H9 (cell line): ENCODE measurements at regions not wholly inside any gene's neighbourhood (a gene's known extent, or its start where the extent isn't known, plus 50 kb on each side); places are given as distances from the start of the nearest gene placed in this dataset.

Experiments
- DNase-seq: peaks from one replicate; pipeline ENCODE4 v3.0.0-alpha.2; 2017
- H2AFZ ChIP-seq: one replicate; pipeline ENCODE4 v1.6.1; 2013; ENCODE audit warnings: mild to moderate bottlenecking, low read length, control low read depth, moderate library complexity
- H2AK5ac ChIP-seq: 2 replicates; pipeline ENCODE4 v1.6.1; 2013; ENCODE audit warnings: low read length, control low read depth, mixed read lengths; ENCODE audit not compliant: insufficient read length
- H2BK120ac ChIP-seq: one replicate; pipeline ENCODE4 v1.6.1; 2013; ENCODE audit warnings: low read depth, mild to moderate bottlenecking, low read length, control low read depth, inconsistent platforms; ENCODE audit not compliant: poor library complexity, severe bottlenecking
- H2BK12ac ChIP-seq: 2 replicates; pipeline ENCODE4 v1.6.1; 2013; ENCODE audit warnings: low read length, control low read depth, mixed read lengths, low read depth; ENCODE audit not compliant: insufficient read length
- H2BK15ac ChIP-seq: 2 replicates; pipeline ENCODE4 v1.6.1; 2013; ENCODE audit warnings: low read depth, low read length, control low read depth
- H2BK20ac ChIP-seq: one replicate; pipeline ENCODE4 v1.6.1; 2013; ENCODE audit warnings: low read depth, mild to moderate bottlenecking, low read length, control low read depth, inconsistent platforms; ENCODE audit not compliant: poor library complexity, severe bottlenecking
- H2BK5ac ChIP-seq: 2 replicates; pipeline ENCODE4 v1.6.1; 2013; ENCODE audit warnings: low read length, control low read depth, mixed read lengths; ENCODE audit not compliant: insufficient read length
- H3K14ac ChIP-seq: 2 replicates; pipeline ENCODE4 v1.6.1; 2013; ENCODE audit warnings: low read length, control low read depth; ENCODE audit not compliant: insufficient read depth
- H3K18ac ChIP-seq: 2 replicates; pipeline ENCODE4 v1.6.1; 2013; ENCODE audit warnings: low read depth, mild to moderate bottlenecking, mixed read lengths, low read length, control low read depth; ENCODE audit not compliant: insufficient read length
- H3K23ac ChIP-seq: 2 replicates; pipeline ENCODE4 v1.6.1; 2013; ENCODE audit warnings: low read length, control low read depth, mixed read lengths, low read depth; ENCODE audit not compliant: insufficient read length
- H3K23me2 ChIP-seq: 2 replicates; pipeline ENCODE4 v1.6.1; 2013; ENCODE audit warnings: low read depth, mild to moderate bottlenecking, mixed read lengths, low read length, control low read depth; ENCODE audit not compliant: insufficient read length, poor library complexity, severe bottlenecking
- H3K27ac ChIP-seq: 2 replicates; pipeline ENCODE4 v1.5.1; 2013; ENCODE audit warnings: low read length, control low read depth, mixed read lengths, low read depth; ENCODE audit not compliant: insufficient read length
- H3K27me3 ChIP-seq: 2 replicates; pipeline ENCODE4 v1.6.1; 2013; ENCODE audit warnings: low read length, control low read depth, inconsistent platforms; ENCODE audit not compliant: insufficient read depth
- H3K4ac ChIP-seq: 2 replicates; pipeline ENCODE4 v1.6.1; 2013; ENCODE audit warnings: low read depth, mild to moderate bottlenecking, control low read depth, inconsistent platforms, low read length, moderate library complexity
- H3K4me1 ChIP-seq: 2 replicates; pipeline ENCODE4 v1.6.1; 2013; ENCODE audit warnings: low read length, control low read depth, inconsistent platforms; ENCODE audit not compliant: insufficient read depth
- H3K4me2 ChIP-seq: 2 replicates; pipeline ENCODE4 v1.6.1; 2013; ENCODE audit warnings: low read length, control low read depth, mixed read lengths; ENCODE audit not compliant: insufficient read length, insufficient read depth
- H3K56ac ChIP-seq: 2 replicates; pipeline ENCODE4 v1.6.1; 2013; ENCODE audit warnings: low read depth, mild to moderate bottlenecking, mixed read lengths, low read length, control low read depth; ENCODE audit not compliant: insufficient read length
- H3K79me1 ChIP-seq: 2 replicates; pipeline ENCODE4 v1.6.1; 2013; ENCODE audit warnings: low read depth, mild to moderate bottlenecking, moderate library complexity, low read length, control low read depth, inconsistent platforms; ENCODE audit not compliant: insufficient read depth, poor library complexity, severe bottlenecking
- H3K79me2 ChIP-seq: 2 replicates; pipeline ENCODE4 v1.6.1; 2013; ENCODE audit warnings: low read length, control low read depth, inconsistent platforms; ENCODE audit not compliant: insufficient read depth
- H3K9ac ChIP-seq: 2 replicates; pipeline ENCODE4 v1.6.1; 2013; ENCODE audit warnings: low read length, control low read depth, mixed read lengths; ENCODE audit not compliant: insufficient read length; ENCODE audit errors: extremely low read depth
- H3K9me3 ChIP-seq: one replicate; pipeline ENCODE4 v1.6.1; 2013; ENCODE audit warnings: low read depth, low read length, inconsistent platforms; ENCODE audit not compliant: control insufficient read depth
- H3T11ph ChIP-seq: one replicate; pipeline ENCODE4 v1.6.1; 2013; ENCODE audit warnings: mild to moderate bottlenecking, low read length, control low read depth, inconsistent platforms
- H4K20me1 ChIP-seq: one replicate; pipeline ENCODE4 v1.6.1; 2013; ENCODE audit not compliant: control insufficient read depth, insufficient read length, insufficient read depth
- H4K5ac ChIP-seq: 2 replicates; pipeline ENCODE4 v1.6.1; 2013; ENCODE audit warnings: low read depth, mild to moderate bottlenecking, mixed read lengths, low read length, control low read depth; ENCODE audit not compliant: insufficient read length
- H4K8ac ChIP-seq: replicated peaks from 2 replicates; pipeline ENCODE4 v1.6.1; 2013; ENCODE audit warnings: low read length, control low read depth, mixed read lengths, low read depth; ENCODE audit not compliant: insufficient read length
- H4K91ac ChIP-seq: 2 replicates; pipeline ENCODE4 v1.6.1; 2013; ENCODE audit warnings: low read depth, mild to moderate bottlenecking, moderate library complexity, mixed read lengths, low read length, control low read depth; ENCODE audit not compliant: insufficient read length
- H3K27ac Mint-ChIP-seq, 3 experiments: 2 replicates in 2 of 3; 3 replicates in 1 of 3; pipeline ENCODE4 v1.8.0; 2020 to 2021; ENCODE audit warnings: mixed read lengths in 3 of 3, mild to moderate bottlenecking in 1 of 3, moderate library complexity in 1 of 3
- H3K27me3 Mint-ChIP-seq: 2 replicates; pipeline ENCODE4 v1.8.0; 2021; ENCODE audit warnings: low read depth, mild to moderate bottlenecking, moderate library complexity, mixed read lengths
- H3K36me3 Mint-ChIP-seq, 3 experiments: 2 replicates in 2 of 3; 3 replicates in 1 of 3; pipeline ENCODE4 v1.8.0; 2020 to 2021; ENCODE audit warnings: low read depth in 3 of 3, mixed read lengths in 3 of 3; ENCODE audit not compliant: insufficient read depth in 1 of 3
- H3K4me1 Mint-ChIP-seq, 2 experiments: 2 replicates each; pipeline ENCODE4 v1.8.0; 2020; ENCODE audit warnings: mixed read lengths in 2 of 2
- H3K4me3 Mint-ChIP-seq, 2 experiments: 2 replicates in 1 of 2; 3 replicates in 1 of 2; pipeline ENCODE4 v1.8.0; 2020 to 2021; ENCODE audit warnings: mild to moderate bottlenecking in 2 of 2, mixed read lengths in 2 of 2, moderate library complexity in 1 of 2
- H3K9me3 Mint-ChIP-seq, 2 experiments: 2 replicates in 1 of 2; 3 replicates in 1 of 2; pipeline ENCODE4 v1.8.0; 2020; ENCODE audit warnings: mild to moderate bottlenecking in 2 of 2, mixed read lengths in 2 of 2, moderate library complexity in 1 of 2
- WGBS: extraction: QIAGEN DNeasy Blood & Tissue Kit; methylation state at CpG from one replicate; pipeline ENCODE4 v1.1.7; 2013; ENCODE audit warnings: missing lambda C conversion rate, low lambda C conversion rate, mixed read lengths; ENCODE audit not compliant: insufficient read length; ENCODE audit errors: extremely low coverage; 5-methylcytosine and 5-hydroxymethylcytosine counted together
- TF ChIP-seq, protein P1 (sequence below): fragments of 200-600 bp; sonication (generic); conservative IDR thresholded peaks from 3 replicates; pipeline ENCODE4 v1.8.0; 2021; ENCODE audit warnings: antibody characterized with exemption, mild to moderate bottlenecking

- Histone ChIP-seq H4K8ac (no peak overlapping the region), H2BK20ac (no peak overlapping the region), H4K91ac (no peak overlapping the region), H2BK120ac (no peak overlapping the region), H3K56ac (no peak overlapping the region), H2AFZ (no peak overlapping the region), H3K4ac (no peak overlapping the region), H3K27ac (no peak overlapping the region), H4K5ac (no peak overlapping the region), H3K79me1 (no peaks in the 10 kb centered on the region), H3K23ac (no peak overlapping the region), H3K14ac (no peak overlapping the region), H4K20me1 (no peaks in the 10 kb centered on the region), H3K9ac (no peak overlapping the region), H2BK12ac (no peak overlapping the region), H3K23me2 (no peaks in the 10 kb centered on the region), H2BK15ac (no peak overlapping the region), H3K79me2 (no peaks in the 10 kb centered on the region), H3K18ac (no peak overlapping the region), H3K4me2 (no peak overlapping the region), H2BK5ac (no peak overlapping the region), H3K4me1 (no peaks in the 10 kb centered on the region), H3T11ph (no peak overlapping the region), H3K27me3 (no peaks in the 10 kb centered on the region), H2AK5ac (no peak overlapping the region), H3K9me3 (no peaks in the 10 kb centered on the region)
- no peaks in the 10 kb centered on the region for H3K27me3 Mint-ChIP-seq
- no peak overlapping the region for H3K4me3 Mint-ChIP-seq
- TF ChIP-seq, protein P1, sequence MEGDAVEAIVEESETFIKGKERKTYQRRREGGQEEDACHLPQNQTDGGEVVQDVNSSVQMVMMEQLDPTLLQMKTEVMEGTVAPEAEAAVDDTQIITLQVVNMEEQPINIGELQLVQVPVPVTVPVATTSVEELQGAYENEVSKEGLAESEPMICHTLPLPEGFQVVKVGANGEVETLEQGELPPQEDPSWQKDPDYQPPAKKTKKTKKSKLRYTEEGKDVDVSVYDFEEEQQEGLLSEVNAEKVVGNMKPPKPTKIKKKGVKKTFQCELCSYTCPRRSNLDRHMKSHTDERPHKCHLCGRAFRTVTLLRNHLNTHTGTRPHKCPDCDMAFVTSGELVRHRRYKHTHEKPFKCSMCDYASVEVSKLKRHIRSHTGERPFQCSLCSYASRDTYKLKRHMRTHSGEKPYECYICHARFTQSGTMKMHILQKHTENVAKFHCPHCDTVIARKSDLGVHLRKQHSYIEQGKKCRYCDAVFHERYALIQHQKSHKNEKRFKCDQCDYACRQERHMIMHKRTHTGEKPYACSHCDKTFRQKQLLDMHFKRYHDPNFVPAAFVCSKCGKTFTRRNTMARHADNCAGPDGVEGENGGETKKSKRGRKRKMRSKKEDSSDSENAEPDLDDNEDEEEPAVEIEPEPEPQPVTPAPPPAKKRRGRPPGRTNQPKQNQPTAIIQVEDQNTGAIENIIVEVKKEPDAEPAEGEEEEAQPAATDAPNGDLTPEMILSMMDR = peak; percentile 45; the same call in 2 of the 3 replicates
- peak; percentile 63 for DNase-seq
- WGBS = no CpG with 5 or more reads among the region's 4 CpGs
- peaks cover 0 to 2% (median 0%) of the 10 kb centered on the region in 3 experiments; a peak in 4 of 7 replicates for H3K36me3 Mint-ChIP-seq
- H3K4me1 Mint-ChIP-seq = no peaks in the 10 kb centered on the region
- peaks cover under 1 to 3% of the 10 kb centered on the region in 2 experiments for H3K9me3 Mint-ChIP-seq
- H3K27ac Mint-ChIP-seq = no peak overlapping the region
Observed at GRCh38 chr14:46259536-46259935, 392.0 kb downstream of the RPL10L start.
